Parathyroid adenoma (tissue), 2 donors: ENCODE measurements at regions not wholly inside any gene's neighbourhood (a gene's known extent, or its start where the extent isn't known, plus 50 kb on each side); places are given as distances from the start of the nearest gene placed in this dataset.

Experiments
- H2AFZ ChIP-seq: fragments of 300-600 bp; sonication (generic); one replicate; pipeline ENCODE4 v1.7.0; 2017; ENCODE audit warnings: antibody characterized with exemption, mild to moderate bottlenecking
- H3K27ac ChIP-seq: fragments of 300-600 bp; sonication (generic); one replicate; pipeline ENCODE4 v1.7.0; 2017
- H3K27me3 ChIP-seq: fragments of 300-600 bp; sonication (generic); one replicate; pipeline ENCODE4 v1.7.0; 2017; ENCODE audit warnings: low read length; ENCODE audit not compliant: control insufficient read depth, insufficient read depth
- H3K36me3 ChIP-seq: fragments of 300-600 bp; sonication (generic); one replicate; pipeline ENCODE4 v1.7.0; 2017; ENCODE audit warnings: low read length; ENCODE audit not compliant: control insufficient read depth, insufficient read depth
- H3K4me1 ChIP-seq: fragments of 300-600 bp; sonication (generic); one replicate; pipeline ENCODE4 v1.7.0; 2017; ENCODE audit warnings: control low read depth
- H3K4me2 ChIP-seq: fragments of 300-600 bp; sonication (generic); one replicate; pipeline ENCODE4 v1.7.0; 2017; ENCODE audit warnings: low read length
- H3K4me3 ChIP-seq: fragments of 300-600 bp; sonication (generic); one replicate; pipeline ENCODE4 v1.7.0; 2017; ENCODE audit warnings: low read depth, low read length
- H3K79me2 ChIP-seq: fragments of 300-600 bp; sonication (generic); one replicate; pipeline ENCODE4 v1.7.0; 2017; ENCODE audit warnings: control low read depth
- H3K9ac ChIP-seq: fragments of 300-600 bp; sonication (generic); one replicate; pipeline ENCODE4 v1.7.0; 2017; ENCODE audit warnings: mild to moderate bottlenecking
- H3K9me3 ChIP-seq: fragments of 300-600 bp; sonication (generic); one replicate; pipeline ENCODE4 v1.7.0; 2017; ENCODE audit warnings: low read length; ENCODE audit not compliant: control insufficient read depth
- CTCF ChIP-seq: fragments of 300-600 bp; sonication (generic); IDR thresholded peaks from one replicate; pipeline ENCODE4 v1.7.0; 2017; ENCODE audit warnings: antibody characterized with exemption, mild to moderate bottlenecking
- donor health status: primary hyperparathyroidism.

GRCh38 chr1:30416221-30416820 is 307.1 kb downstream of the MATN1 start:
- H3K4me1 ChIP-seq, result no peaks in the 10 kb centered on the region
- TF ChIP-seq CTCF, result no peak
- no peak overlapping the region for H3K4me2 ChIP-seq
- no peak overlapping the region for H2AFZ ChIP-seq
- H3K36me3 ChIP-seq, result no peaks in the 10 kb centered on the region
- H3K9ac ChIP-seq, result no peak overlapping the region
- no peaks in the 10 kb centered on the region for H3K27me3 ChIP-seq
- no peak overlapping the region for H3K4me3 ChIP-seq
- no peaks in the 10 kb centered on the region for H3K79me2 ChIP-seq
- no peaks in the 10 kb centered on the region for H3K9me3 ChIP-seq
- no peak overlapping the region for H3K27ac ChIP-seq

GRCh38 chr1:30415171-30415940 is 308.0 kb downstream of the MATN1 start:
- no peak overlapping the region for H3K4me2 ChIP-seq
- H3K27me3 ChIP-seq, result no peaks in the 10 kb centered on the region
- H3K4me3 ChIP-seq, result no peak overlapping the region
- H2AFZ ChIP-seq, result no peak overlapping the region
- H3K9me3 ChIP-seq, result no peaks in the 10 kb centered on the region
- H3K36me3 ChIP-seq, result no peaks in the 10 kb centered on the region
- H3K9ac ChIP-seq, result no peak overlapping the region
- TF ChIP-seq CTCF, result no peak
- H3K27ac ChIP-seq, result no peak overlapping the region
- no peaks in the 10 kb centered on the region for H3K79me2 ChIP-seq
- H3K4me1 ChIP-seq, result no peaks in the 10 kb centered on the region

GRCh38 chr1:30414851-30415165 is 308.6 kb downstream of the MATN1 start:
- no peak overlapping the region for H2AFZ ChIP-seq
- no peak overlapping the region for H3K4me2 ChIP-seq
- no peaks in the 10 kb centered on the region for H3K9me3 ChIP-seq
- H3K27me3 ChIP-seq, result no peaks in the 10 kb centered on the region
- no peaks in the 10 kb centered on the region for H3K4me1 ChIP-seq
- no peak overlapping the region for H3K4me3 ChIP-seq
- no peak overlapping the region for H3K9ac ChIP-seq
- TF ChIP-seq CTCF, result no peak
- H3K27ac ChIP-seq, result no peak overlapping the region
- no peaks in the 10 kb centered on the region for H3K36me3 ChIP-seq
- no peaks in the 10 kb centered on the region for H3K79me2 ChIP-seq

- Histone ChIP-seq H3K79me2 (no peaks in the 10 kb centered on the region), H3K36me3 (no peaks in the 10 kb centered on the region), H3K4me2 (no peak overlapping the region), H3K4me1 (no peaks in the 10 kb centered on the region), H3K27ac (no peak overlapping the region), H2AFZ (no peak overlapping the region), H3K9me3 (no peaks in the 10 kb centered on the region), H3K4me3 (no peak overlapping the region), H3K27me3 (no peaks in the 10 kb centered on the region), H3K9ac (no peak overlapping the region)
- TF ChIP-seq CTCF, result no peak
These were observed 309.1 kb downstream of the MATN1 start for GRCh38 chr1:30414086-30414850.
